GM10847 (cell line): ENCODE measurements at regions not wholly inside any gene's neighbourhood (a gene's known extent, or its start where the extent isn't known, plus 50 kb on each side); places are given as distances from the start of the nearest gene placed in this dataset.

ENCODE experiments used
- POLR2A ChIP-seq: IDR thresholded peaks from 2 replicates; pipeline ENCODE4 v1.6.1; 2011; ENCODE audit not compliant: insufficient read length; ENCODE audit errors: extremely low read depth

DNA sequence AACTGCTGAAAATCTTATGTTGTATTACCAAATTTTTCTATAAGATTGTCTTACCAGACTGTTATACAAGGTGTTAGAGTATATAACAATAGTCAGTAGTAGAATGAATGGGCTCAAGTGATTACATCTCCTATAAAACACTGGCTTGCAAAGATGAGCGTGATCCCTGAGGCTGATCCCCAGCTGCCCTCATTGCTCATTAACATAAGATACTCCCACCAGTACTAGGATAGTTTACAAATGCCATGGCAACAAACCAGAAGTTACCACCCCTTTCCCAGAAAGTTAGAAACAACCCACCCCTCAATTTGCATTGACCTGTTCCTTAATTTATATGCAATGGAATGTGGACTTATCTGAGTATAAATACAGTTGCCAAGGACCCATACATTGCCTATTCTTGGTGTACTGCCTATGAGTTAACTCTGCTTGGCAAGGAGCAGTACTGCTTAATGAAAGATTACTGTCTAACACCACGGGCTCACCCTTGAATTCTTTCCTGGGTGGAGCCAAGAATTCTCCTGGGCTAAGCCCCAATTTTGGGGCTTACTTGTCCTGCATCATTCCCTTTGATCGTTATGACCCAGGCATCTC, 252.8 kb upstream of the CHD6 start:
- TF ChIP-seq POLR2A = no peak

DNA sequence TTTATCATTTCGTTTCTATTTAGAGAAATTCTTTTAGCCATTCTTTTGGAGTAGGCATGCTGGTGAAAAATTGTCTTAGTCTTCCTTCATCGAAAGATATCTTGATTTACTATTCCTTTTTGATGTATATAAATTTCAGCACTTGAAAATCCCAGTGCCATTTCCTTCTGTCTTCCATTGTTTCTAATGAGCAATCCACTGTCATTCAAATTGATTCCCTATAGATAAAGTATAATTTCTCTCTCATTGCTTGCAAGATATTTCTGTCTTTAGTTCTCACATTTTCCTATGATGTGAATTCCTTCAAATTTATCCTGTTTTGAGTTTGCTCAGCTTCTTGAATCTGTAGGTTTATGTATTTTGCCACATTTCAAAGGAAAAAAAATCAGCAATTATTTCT, 251.1 kb upstream of the CHD6 start:
- no peak for TF ChIP-seq POLR2A

DNA sequence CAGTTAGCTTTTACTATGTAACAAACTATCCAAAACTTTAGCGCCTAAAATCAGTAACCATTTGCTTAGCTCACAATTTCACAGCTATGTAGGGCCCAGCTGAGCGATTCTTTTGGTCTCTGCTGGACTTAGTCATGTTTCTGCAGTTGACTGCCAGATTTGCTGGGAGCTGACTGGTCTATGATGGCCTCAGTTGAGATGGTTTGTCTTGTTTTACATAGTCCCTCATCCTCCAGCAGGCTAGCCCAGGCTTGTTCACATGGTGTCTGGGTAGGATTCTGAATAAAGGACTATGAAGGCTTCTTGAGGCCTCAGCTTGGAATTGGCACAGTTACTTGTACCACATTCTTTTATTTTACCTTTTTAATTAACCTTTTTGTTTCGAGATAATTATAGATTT, 247.8 kb upstream of the CHD6 start:
- no peak for TF ChIP-seq POLR2A

DNA sequence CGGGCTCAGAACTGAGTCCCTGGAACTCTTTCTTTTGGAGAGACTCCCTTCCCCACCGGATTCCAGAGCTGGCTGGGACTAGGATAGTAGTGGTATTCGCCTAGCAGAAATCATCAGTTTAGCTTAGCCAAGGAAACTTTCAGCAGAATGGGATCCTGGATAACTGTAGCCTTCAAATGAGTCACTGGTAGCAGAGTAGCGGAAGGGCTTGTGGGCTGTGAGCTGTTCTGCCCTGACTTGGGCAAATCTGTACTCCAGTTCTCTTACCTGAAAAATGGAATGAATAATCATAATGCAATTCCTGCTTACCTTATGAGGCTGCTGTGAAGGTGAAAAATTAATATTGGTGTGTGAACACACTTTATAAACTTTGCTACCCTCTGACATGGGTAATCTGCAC, 244.3 kb upstream of the CHD6 start:
- no peak for TF ChIP-seq POLR2A

DNA sequence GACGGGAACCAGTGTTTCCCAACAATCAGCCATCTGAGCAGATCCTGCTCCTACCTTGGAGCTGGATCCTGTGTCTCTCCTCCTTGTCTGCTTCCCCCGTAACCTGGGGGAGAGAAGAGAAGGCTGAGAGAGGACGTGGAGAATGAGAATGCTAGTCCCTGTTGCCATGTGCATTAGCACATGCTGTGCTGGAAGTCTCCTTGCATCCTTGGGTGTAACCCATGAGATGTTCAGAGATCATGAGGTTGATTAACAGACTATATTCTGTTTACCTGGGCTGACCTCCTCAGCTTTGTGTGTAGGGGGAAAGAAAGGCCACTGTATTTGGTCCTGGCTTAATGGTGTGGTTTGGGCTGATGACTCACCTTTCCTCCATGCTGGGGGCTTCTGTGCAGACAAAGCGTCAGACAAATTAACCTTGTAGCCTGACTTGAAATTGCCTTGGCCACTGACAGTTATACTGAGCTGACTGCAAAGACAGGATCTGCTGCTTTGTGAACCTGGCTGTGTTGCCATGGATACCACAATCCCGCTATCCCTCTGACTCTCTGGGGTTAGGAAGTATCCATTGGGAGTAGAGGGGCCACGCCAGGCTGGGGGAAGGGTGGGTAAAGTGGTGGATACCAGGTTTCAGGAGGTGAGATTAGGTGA, 243.7 kb upstream of the CHD6 start:
- no peak for TF ChIP-seq POLR2A

DNA sequence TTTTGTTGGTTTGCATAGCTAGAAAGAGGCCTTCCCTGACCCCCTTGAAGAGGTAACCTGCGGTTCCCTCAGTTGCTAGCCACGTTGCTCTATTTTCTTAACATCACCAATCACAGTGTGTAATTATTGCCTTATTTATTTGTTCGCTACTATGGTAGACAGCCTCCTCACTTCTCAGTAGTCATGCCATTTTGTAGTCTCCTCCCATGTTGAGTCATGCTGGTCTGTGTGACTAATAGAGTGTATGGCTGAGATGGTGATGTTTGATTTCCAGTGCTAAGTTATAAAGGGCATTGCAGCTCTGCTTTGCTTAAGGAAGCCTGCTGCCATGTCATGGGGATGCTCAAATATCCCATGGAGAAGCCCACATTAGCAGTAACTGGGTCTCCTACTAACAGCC, 236.6 kb upstream of the CHD6 start:
- TF ChIP-seq POLR2A = no peak

DNA sequence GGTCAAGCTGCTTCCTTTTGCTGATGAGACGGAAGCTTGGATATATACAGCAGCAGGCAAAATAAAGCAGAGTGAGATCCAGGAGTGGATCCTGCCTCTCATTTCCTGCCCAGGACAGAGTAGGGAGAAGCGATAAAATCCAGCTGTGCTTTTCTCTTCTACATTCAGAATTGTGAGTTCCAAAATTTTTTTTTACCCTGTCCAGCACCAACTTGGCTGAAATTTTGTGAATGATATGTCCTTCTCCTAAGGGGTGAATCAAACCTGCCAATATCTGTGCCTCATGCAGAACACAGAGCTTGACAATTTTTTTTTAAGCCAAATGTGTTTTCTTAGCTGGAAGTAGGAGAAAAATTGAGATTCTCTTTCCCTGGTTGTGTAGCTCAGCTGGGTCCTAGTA, 235.6 kb upstream of the CHD6 start:
- TF ChIP-seq POLR2A = no peak

DNA sequence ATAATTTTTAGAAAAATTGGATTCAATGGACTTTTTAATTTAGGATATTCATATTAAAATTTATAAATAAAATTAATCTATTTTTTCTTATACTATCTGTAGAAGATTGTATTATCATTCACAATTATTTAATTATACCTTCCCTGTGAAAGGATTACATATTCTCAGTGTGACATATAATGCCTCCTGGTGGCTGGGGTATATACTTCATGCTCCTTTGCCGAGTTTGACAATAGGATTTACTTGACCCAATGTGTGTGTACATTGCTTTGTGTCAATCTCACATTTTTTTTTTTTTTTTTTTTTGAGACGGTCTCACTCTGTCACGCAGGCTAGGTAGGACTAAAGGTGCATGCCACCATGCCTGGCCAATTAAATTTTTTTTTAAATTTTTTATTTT, 230.0 kb upstream of the CHD6 start:
- TF ChIP-seq POLR2A = no peak

DNA sequence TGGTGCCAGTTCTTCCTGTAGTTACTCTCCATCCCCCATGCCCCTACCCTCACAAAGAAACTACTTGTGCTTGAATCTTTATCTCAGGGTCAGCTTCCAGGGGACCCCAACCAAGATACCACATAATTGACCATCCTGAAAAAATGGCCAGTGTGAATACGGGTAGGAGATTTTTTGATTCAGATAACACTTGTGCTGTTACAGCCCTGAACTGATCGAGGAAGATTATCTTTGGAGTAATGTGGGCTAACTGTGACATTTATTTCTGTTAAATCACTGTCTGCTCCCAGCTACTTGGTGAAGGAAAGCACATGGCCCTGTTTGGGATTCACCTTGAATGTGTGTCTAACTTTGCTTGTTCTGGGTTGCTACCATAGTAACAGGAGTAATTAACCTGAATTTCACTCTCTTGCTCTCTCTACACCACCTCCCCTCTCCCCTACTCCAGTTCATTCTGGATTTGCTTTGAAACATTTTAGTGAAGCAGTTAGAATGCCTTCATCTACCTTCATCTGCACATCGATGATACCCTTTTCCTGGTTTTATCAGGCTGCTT, 219.6 kb upstream of the CHD6 start:
- TF ChIP-seq POLR2A = no peak

DNA sequence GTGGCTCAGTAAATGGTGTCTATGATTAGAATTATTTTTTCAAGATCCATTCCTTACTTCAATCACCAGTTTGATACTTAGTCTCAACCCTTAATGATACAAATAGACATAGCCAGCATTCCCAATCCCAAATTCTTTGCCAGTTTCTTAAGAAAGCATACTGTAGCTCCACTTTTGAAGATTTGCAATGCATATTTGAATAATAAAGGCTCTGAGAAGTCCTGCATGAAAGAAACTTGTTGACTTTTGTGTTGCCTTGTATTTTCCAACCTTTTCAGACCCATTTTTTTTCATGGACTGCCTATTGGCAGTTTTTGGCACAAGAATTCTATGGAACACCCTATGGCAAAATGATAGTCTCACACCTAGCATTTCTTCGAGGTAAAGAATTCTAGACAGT, 215.6 kb upstream of the CHD6 start:
- TF ChIP-seq POLR2A = no peak

DNA sequence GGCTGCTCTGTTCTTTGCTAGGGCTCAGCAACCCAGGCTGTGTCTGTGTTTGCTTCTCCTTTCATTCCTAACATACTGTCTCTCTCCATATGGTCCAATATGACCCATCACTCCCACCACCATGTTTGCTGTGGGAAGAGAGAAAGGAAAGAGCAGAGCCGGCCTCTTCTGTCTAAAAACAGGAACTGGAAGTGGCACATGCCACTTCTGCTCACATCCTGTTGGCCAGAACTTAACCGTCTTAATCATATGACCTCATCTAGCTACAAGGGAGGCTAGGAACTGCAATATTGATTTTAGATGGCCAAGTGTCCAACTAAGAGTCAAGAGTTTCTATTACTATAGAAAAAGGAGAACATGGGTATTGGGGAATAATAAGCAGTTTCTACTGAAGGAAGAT, 212.5 kb upstream of the CHD6 start:
- no peak for TF ChIP-seq POLR2A

DNA sequence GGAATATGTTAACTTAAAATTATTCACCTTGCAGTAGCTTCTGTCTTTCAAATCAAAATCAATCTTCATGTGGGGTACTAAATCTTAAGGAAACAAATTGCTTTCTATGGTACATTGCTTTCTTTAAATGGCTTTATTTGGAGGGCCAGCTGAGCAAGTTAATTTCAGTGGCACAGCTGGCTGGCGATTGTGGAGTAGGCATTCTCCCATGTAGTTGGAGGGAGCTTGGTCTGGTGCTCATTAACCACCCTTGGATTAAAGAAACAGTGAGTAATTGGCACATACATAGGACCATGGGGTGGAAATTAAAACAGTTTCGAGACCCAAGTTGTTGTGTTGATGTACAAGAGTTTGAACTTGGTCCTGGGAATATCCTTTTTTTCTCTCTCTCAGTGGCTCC, 201.3 kb upstream of the CHD6 start:
- no peak for TF ChIP-seq POLR2A

DNA sequence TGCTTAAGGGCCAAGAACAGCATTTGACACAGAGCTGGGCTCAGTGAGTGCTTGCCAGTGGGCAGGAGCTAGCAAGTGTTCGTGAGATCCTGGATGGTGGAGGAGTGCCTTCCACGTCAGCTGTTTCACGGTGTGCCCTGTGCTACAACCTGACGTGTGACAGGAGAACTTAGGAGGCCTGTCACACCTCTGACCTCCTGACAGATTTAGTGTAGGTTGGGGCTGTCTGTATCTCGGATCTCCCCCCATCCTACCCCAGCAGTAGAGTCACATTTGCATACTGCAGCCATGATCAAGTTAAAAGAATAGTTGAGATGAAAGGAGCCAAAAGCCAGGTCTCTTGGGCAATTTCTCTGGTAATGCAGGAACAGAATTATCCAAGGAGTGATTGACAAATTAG, 200.8 kb upstream of the CHD6 start:
- no peak for TF ChIP-seq POLR2A

DNA sequence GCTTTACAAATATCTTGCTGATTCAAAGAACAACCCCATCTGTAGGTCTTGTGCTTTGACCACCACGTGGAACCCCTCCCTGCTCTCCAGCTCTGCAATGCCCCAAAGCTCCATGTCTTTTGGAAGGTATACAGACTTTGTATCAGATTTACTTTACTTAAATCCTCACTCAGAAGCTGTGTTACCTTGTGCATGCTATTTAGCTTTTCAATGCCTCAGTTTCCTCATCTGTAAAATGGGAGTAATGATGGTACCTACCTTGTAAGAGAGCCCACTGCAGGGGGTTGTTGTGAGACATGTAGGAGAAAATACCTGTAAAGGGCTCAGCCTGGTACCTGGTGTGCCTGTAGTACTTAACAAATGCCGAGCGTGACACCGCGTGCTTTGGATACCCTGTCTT, 200.2 kb upstream of the CHD6 start:
- TF ChIP-seq POLR2A = no peak

DNA sequence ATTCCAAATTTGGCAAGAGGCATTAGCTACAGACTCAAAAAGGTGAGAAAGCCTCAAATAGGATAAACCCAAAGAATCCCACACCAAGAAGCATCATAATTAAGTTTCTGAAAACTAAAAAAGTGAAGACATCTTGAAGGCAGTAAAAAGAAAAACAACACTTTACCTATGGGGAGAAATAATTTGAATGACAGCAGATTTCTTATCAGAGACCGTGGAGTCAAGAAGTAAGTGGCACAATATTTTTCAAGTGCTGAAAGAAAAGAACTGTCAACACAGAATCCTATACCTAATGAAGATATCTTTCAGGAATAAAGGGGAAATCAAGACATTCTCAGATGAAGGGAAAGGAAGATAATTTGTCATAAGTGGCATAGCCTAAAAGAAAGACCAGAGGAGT, 193.3 kb upstream of the CHD6 start:
- no peak for TF ChIP-seq POLR2A

DNA sequence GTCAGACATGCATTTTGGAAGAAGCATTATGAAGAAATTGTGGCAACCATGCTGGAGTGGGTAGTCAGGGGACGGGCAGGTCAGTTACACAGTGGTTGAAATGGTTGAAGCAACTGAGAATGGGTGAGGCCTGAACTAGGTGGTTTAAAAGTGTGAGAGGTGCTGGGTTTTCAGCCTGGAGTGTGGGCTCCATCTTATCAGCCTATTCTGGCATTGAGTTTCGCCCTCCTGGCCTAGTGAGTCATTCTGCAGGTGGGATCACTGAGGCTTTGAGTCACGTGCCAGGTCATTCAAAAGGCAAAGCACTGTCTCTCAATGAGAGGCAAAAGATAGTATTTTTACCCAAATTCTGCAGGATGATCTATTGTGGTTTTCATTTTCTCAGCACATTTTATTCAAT, 181.9 kb upstream of the CHD6 start:
- no peak for TF ChIP-seq POLR2A

DNA sequence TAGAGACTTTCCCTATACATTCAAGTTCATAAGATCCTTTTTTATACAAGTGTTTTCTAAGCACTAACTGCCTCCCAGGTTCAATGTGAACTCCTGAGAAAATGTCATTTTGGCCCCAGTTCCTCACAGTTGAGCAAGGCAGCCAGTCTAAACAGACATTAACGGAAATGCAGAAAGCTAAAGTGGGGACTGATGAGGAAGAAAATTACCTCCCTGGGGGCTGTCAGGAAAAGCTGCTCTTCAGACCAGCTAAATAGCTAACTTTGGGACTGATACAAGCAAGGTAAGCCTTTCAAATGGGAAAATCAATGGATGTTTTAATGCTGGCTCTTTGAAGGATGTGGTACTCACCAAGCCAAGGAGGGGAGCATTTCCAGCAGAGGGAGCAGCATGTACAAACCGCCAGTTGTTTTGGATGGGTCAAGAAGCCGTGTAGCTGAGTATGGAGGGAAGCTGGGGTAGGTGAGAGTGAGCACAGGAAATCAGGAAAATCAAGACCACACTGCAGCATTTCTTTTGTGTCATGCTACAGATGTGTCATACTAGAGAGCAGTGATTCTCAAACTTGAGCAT, 180.8 kb upstream of the CHD6 start:
- TF ChIP-seq POLR2A = no peak
